Psoas muscle (tissue), 7 donors: ENCODE measurements at regions not wholly inside any gene's neighbourhood (a gene's known extent, or its start where the extent isn't known, plus 50 kb on each side); places are given as distances from the start of the nearest gene placed in this dataset.

ENCODE experiments used
- ATAC-seq, 4 donors: fragments of 200-7000 bp; cut with Tn5 transposase; one replicate each; pipeline ENCODE4 v1.9.1; 2020; ENCODE audit warnings: moderate library complexity in 3 of 4, mild to moderate bottlenecking in 2 of 4
- DNase-seq, 2 donors: peaks; one replicate each; pipeline ENCODE4 v3.0.0-alpha.2; 2020
- H3K27ac ChIP-seq: fragments of 200-600 bp; one replicate; pipeline ENCODE4 v1.8.0; 2022
- H3K27me3 ChIP-seq, 3 donors: fragments of 200-600 bp in 1 of 3; one replicate each; pipeline versions ENCODE4 v1.6.1 to v1.8.0; 2013 to 2022; ENCODE audit warnings: low read length in 2 of 3, mild to moderate bottlenecking in 2 of 3, moderate library complexity in 1 of 3; ENCODE audit not compliant: insufficient read depth in 3 of 3
- H3K36me3 ChIP-seq, 2 donors: fragments of 200-600 bp in 1 of 2; one replicate each; pipeline versions ENCODE4 v1.6.1 to v1.8.0; 2013 to 2022; ENCODE audit warnings: low read depth in 1 of 2, mild to moderate bottlenecking in 1 of 2, moderate library complexity in 1 of 2; ENCODE audit not compliant: insufficient read depth in 1 of 2
- H3K4me1 ChIP-seq: fragments of 200-600 bp; one replicate; pipeline ENCODE4 v1.8.0; 2022
- H3K4me3 ChIP-seq: fragments of 200-600 bp; one replicate; pipeline ENCODE4 v1.8.0; 2022; ENCODE audit warnings: mild to moderate bottlenecking
- H3K9me3 ChIP-seq: fragments of 200-600 bp; one replicate; pipeline ENCODE4 v1.8.0; 2022
- WGBS, 3 donors: extraction: QIAGEN DNeasy Blood & Tissue Kit; methylation state at CpG; one replicate each; pipeline versions ENCODE4 v1.1.6 to v1.1.7; 2013; 5-methylcytosine and 5-hydroxymethylcytosine counted together
- intact Hi-C, 2 donors: fragments of 100-400 bp; cut with DNase I; formaldehyde crosslinking; loops; one replicate each; pipeline versions ENCODE4 v1.11.0 to v1.14.2; 2022
- TF ChIP-seq, protein P1 (sequence below): fragments of 200-600 bp; IDR thresholded peaks from one replicate; pipeline ENCODE4 v1.8.0; 2022; ENCODE audit warnings: antibody characterized with exemption
- donor health status: healthy with polysubstance abuse.
- donor health status: DM: no; HTN: no; CAD: no; lungs with moderate emphysema.
- donor health status: Bipolar disorder and iron deficiency.
- donor health status: healthy.
- donor health status: DM: yes; HTN: yes; CAD: no.
- donor health status: DM: no; HTN: no; CAD: no.
- donor health status: DM: yes; HTN: yes; CAD: no.

DNA sequence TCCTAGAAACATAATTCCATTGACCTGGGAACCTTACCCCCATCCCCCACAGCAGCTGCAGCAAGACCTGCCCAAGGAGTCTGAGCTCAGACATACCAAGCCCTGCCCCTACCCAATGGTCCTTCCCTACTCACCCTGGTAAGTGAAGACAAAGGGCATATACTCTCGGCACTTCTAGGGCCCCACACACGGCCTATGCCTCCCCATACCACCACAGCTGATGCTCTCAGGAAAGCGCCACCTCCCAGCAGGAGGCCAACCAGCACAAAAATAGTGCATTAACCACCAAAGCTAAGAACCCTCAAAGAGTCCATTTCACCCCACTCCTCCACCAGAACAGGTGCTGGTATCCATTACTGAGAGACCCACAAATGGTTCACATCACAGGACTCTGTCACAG, 74.4 kb upstream of the GUCY1A2 start:
- H3K27ac ChIP-seq: no peak overlapping the region
- TF ChIP-seq, protein P1, sequence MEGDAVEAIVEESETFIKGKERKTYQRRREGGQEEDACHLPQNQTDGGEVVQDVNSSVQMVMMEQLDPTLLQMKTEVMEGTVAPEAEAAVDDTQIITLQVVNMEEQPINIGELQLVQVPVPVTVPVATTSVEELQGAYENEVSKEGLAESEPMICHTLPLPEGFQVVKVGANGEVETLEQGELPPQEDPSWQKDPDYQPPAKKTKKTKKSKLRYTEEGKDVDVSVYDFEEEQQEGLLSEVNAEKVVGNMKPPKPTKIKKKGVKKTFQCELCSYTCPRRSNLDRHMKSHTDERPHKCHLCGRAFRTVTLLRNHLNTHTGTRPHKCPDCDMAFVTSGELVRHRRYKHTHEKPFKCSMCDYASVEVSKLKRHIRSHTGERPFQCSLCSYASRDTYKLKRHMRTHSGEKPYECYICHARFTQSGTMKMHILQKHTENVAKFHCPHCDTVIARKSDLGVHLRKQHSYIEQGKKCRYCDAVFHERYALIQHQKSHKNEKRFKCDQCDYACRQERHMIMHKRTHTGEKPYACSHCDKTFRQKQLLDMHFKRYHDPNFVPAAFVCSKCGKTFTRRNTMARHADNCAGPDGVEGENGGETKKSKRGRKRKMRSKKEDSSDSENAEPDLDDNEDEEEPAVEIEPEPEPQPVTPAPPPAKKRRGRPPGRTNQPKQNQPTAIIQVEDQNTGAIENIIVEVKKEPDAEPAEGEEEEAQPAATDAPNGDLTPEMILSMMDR: no peak
- no peaks in the 10 kb centered on the region for H3K36me3 ChIP-seq
- intact Hi-C loops: no loop called here
- no peak for ATAC-seq
- H3K27me3 ChIP-seq: no peaks in the 10 kb centered on the region
- no peaks in the 10 kb centered on the region for H3K9me3 ChIP-seq
- no peaks in the 10 kb centered on the region for H3K4me1 ChIP-seq
- no peak for DNase-seq
- no peak overlapping the region for H3K4me3 ChIP-seq
- 36 to 62% (median 41%) methylated on average over 3 of the region's 3 CpGs for WGBS, 3 donors

DNA sequence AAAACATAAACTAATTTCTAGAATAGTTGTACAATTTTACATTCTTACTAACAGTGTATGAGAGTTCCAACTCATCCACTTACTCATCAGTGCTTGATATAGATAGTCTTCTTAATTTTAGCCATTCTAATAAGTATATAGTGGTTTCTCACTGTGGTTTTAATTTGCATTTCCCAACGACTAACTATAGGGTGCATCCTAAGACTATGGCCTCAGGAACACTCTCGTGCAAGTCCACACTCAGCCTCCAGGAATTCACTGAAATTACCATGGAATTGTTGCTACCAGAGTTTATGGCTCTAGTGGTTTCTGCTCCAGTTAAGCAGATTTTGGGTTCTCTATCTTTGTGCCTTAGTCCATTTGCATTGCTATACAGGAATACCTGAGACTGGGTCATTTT, 60.1 kb upstream of the GUCY1A2 start:
- ATAC-seq (no peak), DNase-seq (no peak)
- WGBS, 3 donors: 51 to 60% (median 53%) methylated on average over 2 of the region's 2 CpGs
- Histone ChIP-seq H3K4me1 (no peaks in the 10 kb centered on the region), H3K27ac (no peak overlapping the region), H3K4me3 (no peak overlapping the region), H3K9me3 (peaks cover 5% of the 10 kb centered on the region), H3K36me3 (no peaks in the 10 kb centered on the region), H3K27me3 (no peaks in the 10 kb centered on the region)
- intact Hi-C loops: no loop called here
- TF ChIP-seq, protein P1: no peak

DNA sequence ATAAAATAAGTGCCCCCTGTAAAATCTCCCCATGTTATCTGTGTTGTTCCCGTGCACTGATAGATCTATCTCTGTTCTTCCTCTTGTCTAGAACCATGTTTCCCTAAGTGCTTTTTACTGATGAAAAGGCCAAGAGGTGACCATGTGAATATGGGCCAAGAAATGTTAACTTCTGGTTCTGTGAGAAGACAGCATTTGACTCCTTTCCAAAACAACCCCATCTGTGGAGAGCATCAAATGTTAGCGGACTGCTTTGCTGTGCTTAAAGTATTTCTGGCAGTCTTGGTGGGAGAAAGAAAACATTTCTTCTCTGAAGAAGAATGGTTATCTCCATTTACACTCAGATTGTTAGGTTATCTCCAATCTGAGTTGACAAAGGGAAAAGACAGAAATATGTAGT, 58.6 kb upstream of the GUCY1A2 start:
- Histone ChIP-seq H3K4me1 (no peaks in the 10 kb centered on the region), H3K27me3 (no peaks in the 10 kb centered on the region), H3K9me3 (peaks cover 2% of the 10 kb centered on the region), H3K36me3 (no peaks in the 10 kb centered on the region), H3K27ac (no peak overlapping the region), H3K4me3 (no peak overlapping the region)
- TF ChIP-seq, protein P1: no peak
- ATAC-seq: no peak
- intact Hi-C loops: no loop called here
- no peak for DNase-seq
- 59 to 60% (median 60%) methylated on average over 2 of the region's 2 CpGs for WGBS, 3 donors

DNA sequence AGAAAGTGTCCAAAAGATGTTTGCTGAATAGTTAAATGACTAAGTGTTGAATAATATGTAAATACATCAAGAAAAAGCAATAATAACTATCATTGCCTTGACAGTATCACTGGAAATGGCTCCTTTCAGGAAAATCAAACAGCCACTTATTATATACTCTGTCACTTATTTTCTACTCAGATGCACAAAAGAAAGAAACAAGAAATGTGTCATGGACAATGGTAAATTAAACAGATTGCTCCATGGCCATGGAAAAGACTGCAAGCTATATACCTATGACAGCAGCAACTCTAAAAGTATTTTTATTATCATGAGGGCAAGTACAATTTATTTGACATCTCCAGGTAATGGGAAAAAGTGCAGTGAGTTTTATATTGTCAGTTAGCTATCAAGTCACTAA, 52.9 kb upstream of the GUCY1A2 start:
- H3K9me3 ChIP-seq: no peaks in the 10 kb centered on the region
- H3K4me1 ChIP-seq: no peaks in the 10 kb centered on the region
- H3K27me3 ChIP-seq: no peaks in the 10 kb centered on the region
- TF ChIP-seq, protein P1: no peak
- DNase-seq: no peak
- no peak overlapping the region for H3K4me3 ChIP-seq
- H3K36me3 ChIP-seq: no peaks in the 10 kb centered on the region
- no peak for ATAC-seq
- intact Hi-C loops: no loop called here
- no peak overlapping the region for H3K27ac ChIP-seq
